HepG2 (cell line): ENCODE measurements at regions not wholly inside any gene's neighbourhood (a gene's known extent, or its start where the extent isn't known, plus 50 kb on each side); places are given as distances from the start of the nearest gene placed in this dataset.

Experiments used
- DNMT1 ChIP-seq: sonication (generic); formaldehyde crosslinking; IDR thresholded peaks from 2 replicates; pipeline ENCODE4 v1.5.1; 2020; ENCODE audit warnings: mild to moderate bottlenecking, missing genetic modification reagents
- FOSL2 ChIP-seq: sonication (generic); formaldehyde crosslinking; IDR thresholded peaks from 2 replicates; pipeline ENCODE4 v1.4.0; 2020; ENCODE audit warnings: missing genetic modification reagents
- HNF4G ChIP-seq, 2 experiments: sonication (generic) in 1 of 2; formaldehyde crosslinking in 1 of 2; IDR thresholded peaks; 2 replicates each; pipeline versions ENCODE4 v1.4.0 to v1.6.1; 2011 to 2020; ENCODE audit warnings: borderline replicate concordance in 2 of 2, low read depth in 2 of 2, mild to moderate bottlenecking in 2 of 2, low read length in 1 of 2, missing genetic modification reagents in 1 of 2, moderate library complexity in 1 of 2
- HNRNPH1 ChIP-seq: fragments of 200-400 bp; formaldehyde crosslinking; optimal IDR thresholded peaks from 2 replicates; pipeline ENCODE3; 2017; ENCODE audit warnings: mild to moderate bottlenecking, low read depth, low read length
- KDM5B ChIP-seq: sonication (generic); formaldehyde crosslinking; IDR thresholded peaks from 2 replicates; pipeline ENCODE4 v1.4.0; 2020; ENCODE audit warnings: missing genetic modification reagents, mild to moderate bottlenecking, borderline replicate concordance
- KLF11 ChIP-seq: IDR thresholded peaks from 2 replicates; pipeline ENCODE4 v1.6.1; 2016; ENCODE audit warnings: missing compliant biosample characterization
- NFKB2 ChIP-seq: sonication (generic); formaldehyde crosslinking; IDR thresholded peaks from 2 replicates; pipeline ENCODE4 v1.4.0; 2020; ENCODE audit warnings: missing genetic modification reagents, borderline replicate concordance
- POLR2AphosphoS5 ChIP-seq: IDR thresholded peaks from 2 replicates; pipeline ENCODE4 v1.6.1; 2012; ENCODE audit warnings: low read depth, low read length
- RBAK ChIP-seq: sonication (generic); formaldehyde crosslinking; IDR thresholded peaks from 2 replicates; pipeline ENCODE4 v1.5.1; 2020; ENCODE audit warnings: mild to moderate bottlenecking, missing genetic modification reagents
- SMC3 ChIP-seq: IDR thresholded peaks from 2 replicates; pipeline ENCODE4 v1.6.1; 2011; ENCODE audit warnings: low read length, improper control_type of control experiment
- SOX5 ChIP-seq: IDR thresholded peaks from 2 replicates; pipeline ENCODE4 v1.6.1; 2016; ENCODE audit warnings: borderline replicate concordance
- SPEN ChIP-seq: sonication (generic); formaldehyde crosslinking; IDR thresholded peaks from 2 replicates; pipeline ENCODE4 v1.5.1; 2020; ENCODE audit warnings: low read depth, mild to moderate bottlenecking, missing genetic modification reagents
- TAF1 ChIP-seq: sonication (generic); formaldehyde crosslinking; IDR thresholded peaks from 2 replicates; pipeline ENCODE4 v1.4.0; 2020; ENCODE audit warnings: missing genetic modification reagents
- TCF12 ChIP-seq, 2 experiments: fragments of 450-650 bp in 1 of 2; sonication (generic) in 1 of 2; formaldehyde crosslinking in 1 of 2; IDR thresholded peaks; 2 replicates each; pipeline versions ENCODE4 v1.6.1 to v1.8.0; 2017 to 2022; ENCODE audit warnings: antibody characterized with exemption in 1 of 2, mild to moderate bottlenecking in 1 of 2, missing genetic modification reagents in 1 of 2, moderate library complexity in 1 of 2
- ZFP36L2 ChIP-seq: sonication (generic); formaldehyde crosslinking; IDR thresholded peaks from 2 replicates; pipeline ENCODE4 v1.4.0; 2020; ENCODE audit warnings: missing genetic modification reagents
- ZFP82 ChIP-seq: sonication (generic); formaldehyde crosslinking; IDR thresholded peaks from 2 replicates; pipeline ENCODE4 v1.5.1; 2020; ENCODE audit warnings: mild to moderate bottlenecking, missing genetic modification reagents, borderline replicate concordance
- ZKSCAN8 ChIP-seq: IDR thresholded peaks from 2 replicates; pipeline ENCODE4 v1.6.1; 2016; ENCODE audit warnings: borderline replicate concordance, missing genetic modification reagents, missing compliant biosample characterization
- ZMYM2 ChIP-seq: sonication (generic); formaldehyde crosslinking; IDR thresholded peaks from 2 replicates; pipeline ENCODE4 v1.8.0; 2022; ENCODE audit warnings: mild to moderate bottlenecking, missing genetic modification reagents
- ZNF773 ChIP-seq: sonication (generic); formaldehyde crosslinking; IDR thresholded peaks from 2 replicates; pipeline ENCODE4 v1.4.0; 2020; ENCODE audit warnings: missing genetic modification reagents, borderline replicate concordance
- ZNF781 ChIP-seq: sonication (generic); formaldehyde crosslinking; IDR thresholded peaks from 2 replicates; pipeline ENCODE4 v1.5.1; 2020; ENCODE audit warnings: borderline replicate concordance, mild to moderate bottlenecking, missing genetic modification reagents; ENCODE audit errors: not compliant biosample characterization
- TF ChIP-seq, protein P1 (sequence below): sonication (generic); formaldehyde crosslinking; conservative IDR thresholded peaks from 2 replicates; pipeline ENCODE4 v1.8.0; 2022; ENCODE audit warnings: low read depth, missing genetic modification reagents
- TF ChIP-seq, protein P2 (sequence below): sonication (generic); formaldehyde crosslinking; IDR thresholded peaks from 2 replicates; pipeline ENCODE4 v1.8.0; 2022; ENCODE audit warnings: missing genetic modification reagents, mild to moderate bottlenecking, borderline replicate concordance
- TF ChIP-seq, protein P3 (sequence below): sonication (generic); formaldehyde crosslinking; IDR thresholded peaks from 2 replicates; pipeline ENCODE4 v1.4.0; 2020; ENCODE audit warnings: missing genetic modification reagents, borderline replicate concordance

DNA sequence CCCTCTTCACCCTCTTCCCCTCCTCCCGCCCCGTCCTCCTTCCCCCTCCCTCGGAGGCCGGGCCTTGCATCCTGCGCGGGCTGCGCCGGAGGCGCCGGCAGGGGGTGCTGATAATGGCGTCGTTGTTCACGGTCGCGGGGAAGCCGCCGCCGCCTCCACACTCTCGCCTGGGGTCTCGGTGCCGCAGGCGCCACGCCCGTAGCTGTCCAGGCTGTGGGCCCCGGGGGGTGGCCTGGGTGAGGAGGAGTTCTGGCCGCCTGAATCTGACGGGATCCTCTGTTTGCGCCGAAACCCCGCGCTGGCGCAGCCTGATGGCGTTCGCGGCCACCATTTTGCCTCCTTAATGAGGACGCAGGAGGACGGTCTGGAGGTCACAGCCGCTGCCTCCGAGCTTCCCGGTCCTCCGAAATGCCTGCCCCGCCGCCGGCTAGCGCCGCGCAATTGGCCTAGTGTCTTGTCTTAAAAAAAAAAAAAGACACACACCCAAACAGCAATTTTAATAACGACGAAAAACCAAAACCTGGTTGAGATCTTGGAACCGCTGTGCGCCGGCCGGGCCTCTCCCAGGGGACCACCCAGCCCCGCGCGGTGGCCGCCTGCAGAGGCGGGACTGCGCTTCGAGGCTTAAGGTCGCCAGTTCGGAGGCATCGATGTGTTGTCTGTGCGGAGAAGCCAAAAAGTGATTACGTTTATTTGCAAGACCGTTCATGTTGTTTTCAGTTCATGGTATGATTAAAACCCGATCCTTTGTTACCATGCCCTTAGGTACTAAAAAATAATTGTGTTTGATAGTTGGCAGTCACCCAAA lies 106.6 kb upstream of the HNRNPU start (continued):
- TF ChIP-seq RBAK (CRISPR knock-in tag) (no peak), DNMT1 (CRISPR knock-in tag) (no peak; the same call in 1 of the 2 replicates), KDM5B (CRISPR knock-in tag) (peak; percentile 55; the same call in 1 of the 2 replicates), SOX5 (0 out of 2 replicates have a peak, but pooled peaks have one; percentile 23), KLF11 (CRISPR knock-in tag) (peak; percentile 29; the same call in 1 of the 2 replicates), POLR2AphosphoS5 (peak; percentile 65), ZFP36L2 (CRISPR knock-in tag) (no peak), SPEN (no peak), HNRNPH1 (no peak), ZMYM2 (CRISPR knock-in tag) (0 out of 2 replicates have a peak, but pooled peaks have one; percentile 35), NFKB2 (CRISPR knock-in tag) (peak; percentile 67; the same call in 1 of the 2 replicates), TAF1 (CRISPR knock-in tag) (peak; percentile 93), HNF4G (IDR thresholded peaks at IDR 0.05; ENCODE audit: borderline replicate concordance, low read depth, low read length) (no peak), HNF4G (CRISPR knock-in tag; IDR thresholded peaks at IDR 0.05; ENCODE audit: borderline replicate concordance, low read depth) (peak; percentile 60; the same call in 1 of the 2 replicates), ZNF773 (CRISPR knock-in tag) (no peak), TCF12 (IDR thresholded peaks at IDR 0.05) (no peak), TCF12 (CRISPR knock-in tag; IDR thresholded peaks at IDR 0.05) (0 out of 2 replicates have a peak, but pooled peaks have one; percentile 13), SMC3 (no peak), FOSL2 (CRISPR knock-in tag) (peak; percentile 38; the same call in 1 of the 2 replicates), ZKSCAN8 (no peak), ZNF781 (peak; percentile 3), ZFP82 (no peak)
- TF ChIP-seq, protein P1, sequence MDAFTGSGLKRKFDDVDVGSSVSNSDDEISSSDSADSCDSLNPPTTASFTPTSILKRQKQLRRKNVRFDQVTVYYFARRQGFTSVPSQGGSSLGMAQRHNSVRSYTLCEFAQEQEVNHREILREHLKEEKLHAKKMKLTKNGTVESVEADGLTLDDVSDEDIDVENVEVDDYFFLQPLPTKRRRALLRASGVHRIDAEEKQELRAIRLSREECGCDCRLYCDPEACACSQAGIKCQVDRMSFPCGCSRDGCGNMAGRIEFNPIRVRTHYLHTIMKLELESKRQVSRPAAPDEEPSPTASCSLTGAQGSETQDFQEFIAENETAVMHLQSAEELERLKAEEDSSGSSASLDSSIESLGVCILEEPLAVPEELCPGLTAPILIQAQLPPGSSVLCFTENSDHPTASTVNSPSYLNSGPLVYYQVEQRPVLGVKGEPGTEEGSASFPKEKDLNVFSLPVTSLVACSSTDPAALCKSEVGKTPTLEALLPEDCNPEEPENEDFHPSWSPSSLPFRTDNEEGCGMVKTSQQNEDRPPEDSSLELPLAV (CRISPR knock-in tag), result no peak; the same call in 1 of the 2 replicates
- TF ChIP-seq, protein P2, sequence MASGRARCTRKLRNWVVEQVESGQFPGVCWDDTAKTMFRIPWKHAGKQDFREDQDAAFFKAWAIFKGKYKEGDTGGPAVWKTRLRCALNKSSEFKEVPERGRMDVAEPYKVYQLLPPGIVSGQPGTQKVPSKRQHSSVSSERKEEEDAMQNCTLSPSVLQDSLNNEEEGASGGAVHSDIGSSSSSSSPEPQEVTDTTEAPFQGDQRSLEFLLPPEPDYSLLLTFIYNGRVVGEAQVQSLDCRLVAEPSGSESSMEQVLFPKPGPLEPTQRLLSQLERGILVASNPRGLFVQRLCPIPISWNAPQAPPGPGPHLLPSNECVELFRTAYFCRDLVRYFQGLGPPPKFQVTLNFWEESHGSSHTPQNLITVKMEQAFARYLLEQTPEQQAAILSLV (CRISPR knock-in tag), result no peak
- TF ChIP-seq, protein P3, sequence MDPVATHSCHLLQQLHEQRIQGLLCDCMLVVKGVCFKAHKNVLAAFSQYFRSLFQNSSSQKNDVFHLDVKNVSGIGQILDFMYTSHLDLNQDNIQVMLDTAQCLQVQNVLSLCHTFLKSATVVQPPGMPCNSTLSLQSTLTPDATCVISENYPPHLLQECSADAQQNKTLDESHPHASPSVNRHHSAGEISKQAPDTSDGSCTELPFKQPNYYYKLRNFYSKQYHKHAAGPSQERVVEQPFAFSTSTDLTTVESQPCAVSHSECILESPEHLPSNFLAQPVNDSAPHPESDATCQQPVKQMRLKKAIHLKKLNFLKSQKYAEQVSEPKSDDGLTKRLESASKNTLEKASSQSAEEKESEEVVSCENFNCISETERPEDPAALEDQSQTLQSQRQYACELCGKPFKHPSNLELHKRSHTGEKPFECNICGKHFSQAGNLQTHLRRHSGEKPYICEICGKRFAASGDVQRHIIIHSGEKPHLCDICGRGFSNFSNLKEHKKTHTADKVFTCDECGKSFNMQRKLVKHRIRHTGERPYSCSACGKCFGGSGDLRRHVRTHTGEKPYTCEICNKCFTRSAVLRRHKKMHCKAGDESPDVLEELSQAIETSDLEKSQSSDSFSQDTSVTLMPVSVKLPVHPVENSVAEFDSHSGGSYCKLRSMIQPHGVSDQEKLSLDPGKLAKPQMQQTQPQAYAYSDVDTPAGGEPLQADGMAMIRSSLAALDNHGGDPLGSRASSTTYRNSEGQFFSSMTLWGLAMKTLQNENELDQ, result peak; percentile 15; the same call in 1 of the 2 replicates
